ENCODE measurements at regions not wholly inside any gene's neighbourhood (a gene's known extent, or its start where the extent isn't known, plus 50 kb on each side); places are given as distances from the start of the nearest gene placed in this dataset.

GRCh38 chr5:32964261-32964660, 253.1 kb downstream of the NPR3 start:
- no peak overlapping the region for H3K4me2 ChIP-seq
- no peaks in the 10 kb centered on the region for H3K79me2 ChIP-seq (ENCODE audit: insufficient read depth, low read depth)
- H4K20me1 ChIP-seq (ENCODE audit: insufficient read depth): no peaks in the 10 kb centered on the region
- no peak overlapping the region for H3K4me3 ChIP-seq (IDR thresholded peaks at IDR 0.05; ENCODE audit: insufficient read depth, low read depth, low read length)
- no peak overlapping the region for H3K9ac ChIP-seq
- no peak overlapping the region for H3K27ac ChIP-seq
- H2AFZ ChIP-seq (ENCODE audit: low read depth): no peak overlapping the region
- no peaks in the 10 kb centered on the region for H3K36me3 ChIP-seq (ENCODE audit: insufficient read depth)
- H3K27me3 ChIP-seq (ENCODE audit: insufficient read depth, low read depth): no peaks in the 10 kb centered on the region
- no peaks in the 10 kb centered on the region for H3K4me1 ChIP-seq (ENCODE audit: low read depth, poor library complexity, severe bottlenecking)
- TF ChIP-seq CTCF (conservative IDR thresholded peaks at IDR 0.05; ENCODE audit: low read depth, low read length): no peak

- Histone ChIP-seq H3K79me2 (ENCODE audit: insufficient read depth, low read depth) (no peaks in the 10 kb centered on the region), H3K27me3 (ENCODE audit: insufficient read depth, low read depth) (no peaks in the 10 kb centered on the region), H3K27ac (no peak overlapping the region), H3K4me2 (no peak overlapping the region), H3K36me3 (ENCODE audit: insufficient read depth) (no peaks in the 10 kb centered on the region), H4K20me1 (ENCODE audit: insufficient read depth) (no peaks in the 10 kb centered on the region), H3K4me1 (ENCODE audit: low read depth, poor library complexity, severe bottlenecking) (no peaks in the 10 kb centered on the region), H3K4me3 (IDR thresholded peaks at IDR 0.05; ENCODE audit: insufficient read depth, low read depth, low read length) (no peak overlapping the region), H3K9ac (no peak overlapping the region), H2AFZ (ENCODE audit: low read depth) (no peak overlapping the region)
- no peak for TF ChIP-seq CTCF (conservative IDR thresholded peaks at IDR 0.05; ENCODE audit: low read depth, low read length)
These were observed 262.5 kb downstream of the NPR3 start for GRCh38 chr5:32973646-32974045.

GRCh38 chr5:32975656-32976375, 264.7 kb downstream of the NPR3 start:
- Histone ChIP-seq H3K36me3 (ENCODE audit: insufficient read depth) (no peaks in the 10 kb centered on the region), H3K9ac (no peak overlapping the region), H3K4me1 (ENCODE audit: low read depth, poor library complexity, severe bottlenecking) (no peaks in the 10 kb centered on the region), H2AFZ (ENCODE audit: low read depth) (no peak overlapping the region), H3K4me2 (no peak overlapping the region), H3K4me3 (IDR thresholded peaks at IDR 0.05; ENCODE audit: insufficient read depth, low read depth, low read length) (no peak overlapping the region), H3K79me2 (ENCODE audit: insufficient read depth, low read depth) (no peaks in the 10 kb centered on the region), H3K27ac (no peak overlapping the region), H3K27me3 (ENCODE audit: insufficient read depth, low read depth) (no peaks in the 10 kb centered on the region), H4K20me1 (ENCODE audit: insufficient read depth) (no peaks in the 10 kb centered on the region)
- TF ChIP-seq CTCF (conservative IDR thresholded peaks at IDR 0.05; ENCODE audit: low read depth, low read length): no peak

- Histone ChIP-seq H3K4me1 (ENCODE audit: low read depth, poor library complexity, severe bottlenecking) (peaks cover 3% of the 10 kb centered on the region), H3K27me3 (ENCODE audit: insufficient read depth, low read depth) (no peaks in the 10 kb centered on the region), H3K4me3 (IDR thresholded peaks at IDR 0.05; ENCODE audit: insufficient read depth, low read depth, low read length) (no peak overlapping the region), H3K4me2 (no peak overlapping the region), H4K20me1 (ENCODE audit: insufficient read depth) (no peaks in the 10 kb centered on the region), H3K79me2 (ENCODE audit: insufficient read depth, low read depth) (no peaks in the 10 kb centered on the region), H3K27ac (no peak overlapping the region), H3K36me3 (ENCODE audit: insufficient read depth) (no peaks in the 10 kb centered on the region), H3K9ac (no peak overlapping the region), H2AFZ (ENCODE audit: low read depth) (no peak overlapping the region)
- no peak for TF ChIP-seq CTCF (conservative IDR thresholded peaks at IDR 0.05; ENCODE audit: low read depth, low read length)
These were observed 269.9 kb downstream of the NPR3 start for GRCh38 chr5:32981061-32981460.

Measured in KMS-11 (cell line).